ENCODE measurements at regions not wholly inside any gene's neighbourhood (a gene's known extent, or its start where the extent isn't known, plus 50 kb on each side); places are given as distances from the start of the nearest gene placed in this dataset.

DNA sequence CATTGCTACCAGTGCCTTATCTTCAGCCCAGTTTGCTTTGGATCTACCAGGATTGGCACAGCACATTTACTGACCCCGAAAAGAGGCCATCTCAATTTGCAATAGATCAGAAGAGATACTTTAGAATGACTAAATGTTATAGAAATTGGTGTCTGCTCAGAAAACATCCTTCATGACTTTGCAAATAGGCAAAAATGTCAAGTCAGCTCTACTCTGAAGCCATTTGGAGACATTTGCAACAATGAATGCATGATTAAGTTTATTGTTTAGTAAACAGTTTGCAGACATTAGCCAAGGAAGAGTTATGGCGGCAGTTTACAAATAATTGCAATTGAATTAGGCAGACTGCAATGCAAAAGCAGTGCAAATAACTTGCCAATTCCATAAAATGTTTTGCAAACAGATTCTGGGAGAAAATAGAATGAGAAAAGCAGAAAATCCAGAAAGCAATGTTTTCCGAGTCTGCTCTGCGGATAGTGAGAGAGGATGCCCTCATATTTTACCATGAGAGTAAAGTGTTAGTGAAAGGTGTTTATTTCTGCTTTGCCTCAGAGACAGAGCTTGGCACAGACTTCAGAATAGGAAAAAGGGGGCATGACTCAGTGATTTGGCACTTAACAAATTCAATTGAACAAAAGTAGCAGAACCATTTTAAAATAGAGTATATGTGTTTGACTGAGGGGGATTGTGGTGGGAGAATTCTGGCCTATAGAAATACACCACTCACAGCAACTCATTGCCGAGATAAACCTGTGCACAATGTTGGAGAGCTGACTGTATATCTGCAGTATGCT, 334.9 kb upstream of the NR2F2 start:
- TF ChIP-seq EZH2 (IDR thresholded peaks at IDR 0.05; ENCODE audit: insufficient read depth, poor library complexity, severe bottlenecking), result no peak
- no peak for TF ChIP-seq EZH2phosphoT487 (IDR thresholded peaks at IDR 0.05; ENCODE audit: insufficient read depth, low read depth)

All from GM23248 (cell line).